ENCODE measurements at regions not wholly inside any gene's neighbourhood (a gene's known extent, or its start where the extent isn't known, plus 50 kb on each side); places are given as distances from the start of the nearest gene placed in this dataset.

GRCh38 chr20:17172836-17173516, 53.9 kb upstream of the PCSK2 start:
- no peak for TF ChIP-seq YY1 (IDR thresholded peaks at IDR 0.05; ENCODE audit: insufficient read depth, insufficient read length)
- no peak for TF ChIP-seq ZNF274 (IDR thresholded peaks at IDR 0.05; ENCODE audit: low read depth, low read length)
